ENCODE measurements at regions not wholly inside any gene's neighbourhood (a gene's known extent, or its start where the extent isn't known, plus 50 kb on each side); places are given as distances from the start of the nearest gene placed in this dataset.

- H3K27ac ChIP-seq, result no peak overlapping the region
- TF ChIP-seq ZFX (IDR thresholded peaks at IDR 0.05; ENCODE audit: borderline replicate concordance) (no peak), CTCF (IDR thresholded peaks at IDR 0.05) (no peak)
These were observed 429.6 kb downstream of the EPM2A start for GRCh38 chr6:145305670-145306069.

- TF ChIP-seq CTCF (IDR thresholded peaks at IDR 0.05), result no peak
- no peak for TF ChIP-seq ZFX (IDR thresholded peaks at IDR 0.05; ENCODE audit: borderline replicate concordance)
- H3K27ac ChIP-seq, result no peak overlapping the region
These were observed 428.8 kb downstream of the EPM2A start for GRCh38 chr6:145306489-145306888.

- TF ChIP-seq ZFX (IDR thresholded peaks at IDR 0.05; ENCODE audit: borderline replicate concordance) (no peak), CTCF (IDR thresholded peaks at IDR 0.05) (no peak)
- H3K27ac ChIP-seq, result no peak overlapping the region
These were observed 425.3 kb downstream of the EPM2A start for GRCh38 chr6:145309842-145310535.

- no peak overlapping the region for H3K27ac ChIP-seq
- TF ChIP-seq CTCF (IDR thresholded peaks at IDR 0.05) (no peak), ZFX (IDR thresholded peaks at IDR 0.05; ENCODE audit: borderline replicate concordance) (no peak)
These were observed 422.8 kb downstream of the EPM2A start for GRCh38 chr6:145312481-145312880.

GRCh38 chr6:145313041-145313855 is 422.1 kb downstream of the EPM2A start:
- TF ChIP-seq ZFX (IDR thresholded peaks at IDR 0.05; ENCODE audit: borderline replicate concordance), result no peak
- TF ChIP-seq CTCF (IDR thresholded peaks at IDR 0.05), result no peak
- no peak overlapping the region for H3K27ac ChIP-seq

- TF ChIP-seq CTCF (IDR thresholded peaks at IDR 0.05) (no peak), ZFX (IDR thresholded peaks at IDR 0.05; ENCODE audit: borderline replicate concordance) (no peak)
These were observed 419.2 kb downstream of the EPM2A start for GRCh38 chr6:145315982-145316600.

More at GRCh38 chr6:145315982-145316600, 419.2 kb downstream of the EPM2A start:
- no peak overlapping the region for H3K27ac ChIP-seq

Data from 22Rv1 (cell line).